CD4-positive, alpha-beta T cell treated with Interleukin-2 at 100 ng/mL for 4 hours (primary cell): ENCODE measurements at regions not wholly inside any gene's neighbourhood (a gene's known extent, or its start where the extent isn't known, plus 50 kb on each side); places are given as distances from the start of the nearest gene placed in this dataset.

Experiments
- DNase-seq: peaks from one replicate; pipeline ENCODE4 v3.0.0-alpha.2; 2020; ENCODE audit warnings: low spot score

DNA sequence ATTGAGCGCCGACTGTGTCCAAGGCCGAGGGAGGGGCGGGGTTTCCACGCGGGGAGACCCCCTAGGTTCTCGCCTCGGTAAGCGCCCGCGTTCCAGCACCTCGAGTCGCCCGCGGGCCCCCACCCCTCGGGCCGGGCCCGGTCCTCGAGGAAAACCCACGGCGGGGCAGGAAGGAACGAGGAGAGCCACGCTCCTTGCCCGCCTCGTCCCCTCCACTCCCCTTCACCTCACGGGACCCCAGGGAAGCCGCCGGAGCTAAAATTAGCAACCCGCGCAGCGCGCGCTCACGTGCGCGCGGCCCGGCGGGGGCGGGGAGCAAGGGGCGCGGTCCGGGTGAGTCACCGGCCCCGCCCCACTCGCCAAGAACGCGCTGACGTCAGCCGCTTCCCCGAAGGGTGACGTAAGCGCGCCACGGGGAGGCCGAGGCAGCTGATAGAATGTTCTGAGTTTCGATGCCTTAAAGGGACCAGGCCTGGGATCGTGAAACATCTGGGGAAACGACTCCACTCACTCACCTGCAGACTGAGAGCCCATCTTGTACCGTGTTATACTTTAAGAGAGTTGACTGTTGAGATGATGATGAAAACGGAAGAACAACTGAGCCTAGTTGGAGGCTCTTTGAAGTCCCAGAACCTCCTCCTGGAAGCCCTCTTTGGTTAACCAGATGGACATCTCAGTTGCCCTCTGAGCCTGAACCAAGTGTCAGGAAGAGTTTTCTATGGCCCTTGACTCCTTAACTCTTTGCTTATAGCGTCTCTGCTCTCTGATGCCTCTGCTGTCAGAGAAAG is 49.7 kb upstream of the ATF3 start:
- peak; percentile 92 for DNase-seq
